Caco-2 (cell line): ENCODE measurements at regions not wholly inside any gene's neighbourhood (a gene's known extent, or its start where the extent isn't known, plus 50 kb on each side); places are given as distances from the start of the nearest gene placed in this dataset.

Experiments used
- BruUV-seq: library from RNA; stranded (reverse); fragments of 400-500 nt; replicated peaks from 2 replicates; lab custom pipeline; 2021; lab: Mats Ljungman, UMichigan
- CTCF ChIA-PET: fragments of 300-600 bp; sonication (Branson Sonifier 250); formaldehyde crosslinking; loops from one replicate; lab custom pipeline; 2022; ENCODE audit warnings: antibody characterized with exemption; lab: Charles Lee
- POLR2A ChIA-PET: fragments of 300-600 bp; sonication (Branson Sonifier 250); formaldehyde crosslinking; loops from one replicate; lab custom pipeline; 2022; ENCODE audit warnings: antibody characterized with exemption; lab: Charles Lee
- DNase-seq, 2 experiments: peaks; one replicate each; pipeline versions ENCODE4 v3.0.0 to v3.0.0-alpha.2; 2020 to 2022
- H3K27me3 ChIP-seq: replicated peaks from 2 replicates; pipeline ENCODE4 v1.6.0; 2011; ENCODE audit warnings: low read length; ENCODE audit not compliant: control insufficient read depth, insufficient read depth
- H3K36me3 ChIP-seq: 2 replicates; pipeline ENCODE4 v1.5.1; 2011; ENCODE audit warnings: low read length; ENCODE audit not compliant: control insufficient read depth, insufficient read depth
- H3K4me1 ChIP-seq: fragments of 250-450 bp; sonication (Bioruptor Pico); 2 replicates; pipeline ENCODE4 v1.5.1; 2020; ENCODE audit warnings: mild to moderate bottlenecking
- H3K4me3 ChIP-seq: 2 replicates; pipeline ENCODE4 v1.5.1; 2011; ENCODE audit warnings: low read depth, mild to moderate bottlenecking, control low read depth, low read length
- H3K9me3 ChIP-seq: fragments of 250-450 bp; sonication (Bioruptor Pico); 2 replicates; pipeline ENCODE4 v1.5.1; 2020; ENCODE audit warnings: mild to moderate bottlenecking, moderate library complexity
- H3K27ac Mint-ChIP-seq: one replicate; pipeline ENCODE4 v1.8.0; 2022; ENCODE audit warnings: mixed read lengths; ENCODE audit not compliant: unreplicated experiment
- H3K27me3 Mint-ChIP-seq: one replicate; pipeline ENCODE4 v1.8.0; 2022; ENCODE audit warnings: mixed read lengths; ENCODE audit not compliant: insufficient read depth, unreplicated experiment
- H3K36me3 Mint-ChIP-seq: one replicate; pipeline ENCODE4 v1.8.0; 2022; ENCODE audit warnings: mild to moderate bottlenecking, mixed read lengths; ENCODE audit not compliant: insufficient read depth, unreplicated experiment
- H3K4me1 Mint-ChIP-seq: one replicate; pipeline ENCODE4 v1.8.0; 2022; ENCODE audit warnings: low read depth, mixed read lengths; ENCODE audit not compliant: unreplicated experiment
- H3K4me3 Mint-ChIP-seq: one replicate; pipeline ENCODE4 v1.8.0; 2022; ENCODE audit warnings: mild to moderate bottlenecking, moderate library complexity, mixed read lengths; ENCODE audit not compliant: unreplicated experiment
- H3K9me3 Mint-ChIP-seq: one replicate; pipeline ENCODE4 v1.8.0; 2022; ENCODE audit warnings: mixed read lengths; ENCODE audit not compliant: unreplicated experiment
- intact Hi-C: fragments of 100-400 bp; cut with micrococcal nuclease; formaldehyde crosslinking; loops from one replicate; pipeline ENCODE4 v1.10.0; 2022; ENCODE audit not compliant: unreplicated experiment
- TF ChIP-seq, protein P1 (sequence below), 2 experiments: fragments of 200-600 bp in 1 of 2; IDR thresholded peaks; 1 replicate in 1 of 2; 2 replicates in 1 of 2; pipeline versions ENCODE4 v1.5.1 to v1.8.0; 2011 to 2022; ENCODE audit warnings: antibody characterized with exemption in 1 of 2, control low read depth in 1 of 2, inconsistent platforms in 1 of 2, low read depth in 1 of 2, low read length in 1 of 2, mild to moderate bottlenecking in 1 of 2, moderate library complexity in 1 of 2; ENCODE audit not compliant: insufficient read depth in 1 of 2, severe bottlenecking in 1 of 2, unreplicated experiment in 1 of 2

DNA sequence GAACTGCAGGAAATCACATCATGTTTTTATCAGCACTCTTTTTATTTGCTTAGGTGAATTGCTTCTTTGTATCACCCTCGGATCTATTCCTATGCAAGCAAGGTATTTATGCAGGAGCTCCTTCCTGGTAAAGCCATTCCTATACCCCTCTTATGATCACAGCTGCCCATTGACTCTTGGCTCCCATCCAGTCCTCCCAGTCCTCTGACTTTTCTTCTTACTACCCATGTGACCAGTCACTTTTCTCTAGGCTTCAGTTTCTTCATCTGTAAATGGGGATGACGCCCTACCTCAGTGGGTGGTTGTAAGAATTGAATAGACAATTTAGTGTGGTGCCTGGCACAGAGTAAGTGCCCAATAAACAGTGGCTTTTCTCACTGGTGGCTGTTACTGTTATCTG lies 144.9 kb downstream of the FHIP1A start:
- Mint-ChIP-seq H3K27me3 (no peaks in the 10 kb centered on the region), H3K9me3 (peaks cover 6% of the 10 kb centered on the region)
- BruUV-seq = no TSS peak

GRCh38 chr4:151555151-151555945 lies 146.4 kb downstream of the FHIP1A start:
- ChIA-PET CTCF (no interaction called here), POLR2A (no interaction called here)
- Mint-ChIP-seq H3K4me1 (no peaks in the 10 kb centered on the region), H3K9me3 (no peaks in the 10 kb centered on the region), H3K4me3 (no peak overlapping the region), H3K27me3 (no peaks in the 10 kb centered on the region), H3K36me3 (no peaks in the 10 kb centered on the region), H3K27ac (no peak overlapping the region)
- Histone ChIP-seq H3K36me3 (no peaks in the 10 kb centered on the region), H3K4me1 (no peaks in the 10 kb centered on the region), H3K27me3 (no peaks in the 10 kb centered on the region), H3K4me3 (no peak overlapping the region), H3K9me3 (no peaks in the 10 kb centered on the region)
- no peak for DNase-seq
- TF ChIP-seq, protein P1, sequence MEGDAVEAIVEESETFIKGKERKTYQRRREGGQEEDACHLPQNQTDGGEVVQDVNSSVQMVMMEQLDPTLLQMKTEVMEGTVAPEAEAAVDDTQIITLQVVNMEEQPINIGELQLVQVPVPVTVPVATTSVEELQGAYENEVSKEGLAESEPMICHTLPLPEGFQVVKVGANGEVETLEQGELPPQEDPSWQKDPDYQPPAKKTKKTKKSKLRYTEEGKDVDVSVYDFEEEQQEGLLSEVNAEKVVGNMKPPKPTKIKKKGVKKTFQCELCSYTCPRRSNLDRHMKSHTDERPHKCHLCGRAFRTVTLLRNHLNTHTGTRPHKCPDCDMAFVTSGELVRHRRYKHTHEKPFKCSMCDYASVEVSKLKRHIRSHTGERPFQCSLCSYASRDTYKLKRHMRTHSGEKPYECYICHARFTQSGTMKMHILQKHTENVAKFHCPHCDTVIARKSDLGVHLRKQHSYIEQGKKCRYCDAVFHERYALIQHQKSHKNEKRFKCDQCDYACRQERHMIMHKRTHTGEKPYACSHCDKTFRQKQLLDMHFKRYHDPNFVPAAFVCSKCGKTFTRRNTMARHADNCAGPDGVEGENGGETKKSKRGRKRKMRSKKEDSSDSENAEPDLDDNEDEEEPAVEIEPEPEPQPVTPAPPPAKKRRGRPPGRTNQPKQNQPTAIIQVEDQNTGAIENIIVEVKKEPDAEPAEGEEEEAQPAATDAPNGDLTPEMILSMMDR (IDR thresholded peaks at IDR 0.05; ENCODE audit: insufficient read depth in 1 of 2, low read depth in 1 of 2, low read length in 1 of 2, severe bottlenecking in 1 of 2, unreplicated experiment in 1 of 2) = no peak
- no TSS peak for BruUV-seq
- intact Hi-C loops = no loop called here

More for the DNA sequence above, 144.9 kb downstream of the FHIP1A start:
- peaks cover 3% of the 10 kb centered on the region for H3K36me3 Mint-ChIP-seq
- H3K4me3 Mint-ChIP-seq = no peak overlapping the region
- H3K27ac Mint-ChIP-seq = no peak overlapping the region
- Histone ChIP-seq H3K27me3 (no peaks in the 10 kb centered on the region), H3K36me3 (no peaks in the 10 kb centered on the region), H3K9me3 (0 out of 2 replicates have a peak, but pooled peaks cover 1% of the 10 kb centered on the region), H3K4me1 (no peaks in the 10 kb centered on the region), H3K4me3 (no peak overlapping the region)
- no peak for DNase-seq
- ChIA-PET CTCF (no interaction called here), POLR2A (no interaction called here)
- intact Hi-C loops = no loop called here
- TF ChIP-seq, protein P1 (IDR thresholded peaks at IDR 0.05; ENCODE audit: insufficient read depth in 1 of 2, low read depth in 1 of 2, low read length in 1 of 2, severe bottlenecking in 1 of 2, unreplicated experiment in 1 of 2) = no peak
- no peaks in the 10 kb centered on the region for H3K4me1 Mint-ChIP-seq

DNA sequence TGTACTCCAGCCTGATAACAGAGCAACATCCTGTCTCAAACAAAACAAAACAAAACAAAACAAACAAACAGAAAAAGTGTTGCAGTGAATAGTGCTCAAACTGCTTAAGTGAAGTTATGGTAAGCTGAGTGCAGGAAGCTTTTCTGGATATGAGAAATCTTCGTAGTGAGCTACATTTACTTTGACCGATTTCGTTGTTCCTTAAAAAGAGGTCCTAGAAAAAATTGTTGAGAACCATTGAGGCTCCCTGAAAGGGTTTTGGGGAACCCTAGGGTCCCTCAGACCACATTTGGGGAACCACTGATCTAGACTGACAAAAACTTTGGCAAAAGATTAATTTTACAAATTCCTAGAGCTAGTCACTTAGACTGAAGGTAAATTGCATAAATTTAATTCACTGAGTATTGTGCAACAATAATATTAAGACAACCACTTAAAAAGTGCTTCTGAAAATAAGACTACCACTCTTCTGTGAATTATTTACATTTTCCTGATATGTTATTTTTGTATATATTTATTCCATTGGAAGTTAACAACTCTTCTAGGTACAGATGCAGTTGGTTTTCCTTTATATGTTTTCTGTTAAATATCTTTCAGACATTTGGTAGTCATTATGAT lies 149.6 kb downstream of the FHIP1A start:
- intact Hi-C loops = no loop called here
- POLR2A ChIA-PET = no interaction called here

More for the DNA sequence above, 149.6 kb downstream of the FHIP1A start:
- Histone ChIP-seq H3K4me1 (no peaks in the 10 kb centered on the region), H3K4me3 (no peak overlapping the region), H3K27me3 (no peaks in the 10 kb centered on the region), H3K36me3 (no peaks in the 10 kb centered on the region), H3K9me3 (no peaks in the 10 kb centered on the region)
- Mint-ChIP-seq H3K27me3 (no peaks in the 10 kb centered on the region), H3K9me3 (no peaks in the 10 kb centered on the region), H3K36me3 (no peaks in the 10 kb centered on the region), H3K4me3 (no peak overlapping the region), H3K4me1 (peaks cover 6% of the 10 kb centered on the region), H3K27ac (no peak overlapping the region)
- TF ChIP-seq, protein P1 (IDR thresholded peaks at IDR 0.05; ENCODE audit: insufficient read depth in 1 of 2, low read depth in 1 of 2, low read length in 1 of 2, severe bottlenecking in 1 of 2, unreplicated experiment in 1 of 2) = no peak
- CTCF ChIA-PET = no interaction called here
- no TSS peak for BruUV-seq
- no peak for DNase-seq
